KG1 (cell line): ENCODE measurements at regions not wholly inside any gene's neighbourhood (a gene's known extent, or its start where the extent isn't known, plus 50 kb on each side); places are given as distances from the start of the nearest gene placed in this dataset.
"Not testable (repeated sequence)": the region's sequence is repeated elsewhere in the genome, so short reads cannot be mapped to it uniquely, and the experiment has no call there.

ENCODE experiments used
- DNase-seq: peaks from one replicate; lab custom pipeline; 2025; lab: John Stamatoyannopoulos, UW

GRCh38 chr1:199044191-199044590, 405.4 kb downstream of the PTPRC start:
- no peak for DNase-seq

- no peak for DNase-seq
Measured at GRCh38 chr1:199046618-199047017, 407.8 kb downstream of the PTPRC start.

- no peak for DNase-seq
Measured at GRCh38 chr1:199054694-199055093, 415.9 kb downstream of the PTPRC start.

GRCh38 chr1:199057322-199057721, 418.5 kb downstream of the PTPRC start:
- DNase-seq = no peak

DNA sequence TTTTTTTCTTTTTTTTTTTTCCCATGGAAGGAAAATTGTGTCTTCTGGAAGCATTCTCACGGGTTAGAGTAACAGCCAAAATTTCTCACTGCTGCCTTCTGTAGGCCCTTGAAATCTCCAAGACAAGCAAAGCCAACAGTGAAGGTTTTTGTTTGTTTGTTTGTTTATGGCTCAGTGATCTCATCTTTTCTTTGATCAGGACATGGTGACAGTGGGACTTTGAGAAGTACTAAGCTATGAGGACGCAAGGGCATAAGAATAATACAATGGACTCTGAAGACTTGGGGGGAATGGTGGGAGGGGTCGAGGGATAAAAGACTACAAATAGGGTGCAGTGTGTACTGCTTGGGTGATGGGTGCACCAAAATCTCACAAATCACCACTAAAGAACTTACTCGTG, 419.4 kb downstream of the PTPRC start:
- DNase-seq = no peak

DNA sequence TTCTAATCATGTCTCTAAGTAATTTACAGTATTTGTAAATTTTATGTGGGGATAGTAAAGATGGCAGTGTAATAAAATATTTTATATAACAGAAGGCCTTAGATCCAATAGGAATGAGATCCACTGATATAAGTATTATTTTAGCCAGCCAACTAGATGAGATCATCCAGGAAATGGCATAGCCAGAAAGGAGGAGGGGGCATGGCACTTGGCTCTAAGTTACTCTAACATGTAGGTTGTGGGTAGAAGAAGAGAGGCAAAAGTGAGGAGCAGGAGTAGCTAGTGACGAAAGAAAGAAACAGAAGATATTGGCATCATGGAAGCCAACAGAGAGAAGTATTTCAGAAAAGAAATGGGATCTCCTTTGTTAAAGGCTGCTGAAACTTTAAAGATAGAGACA, 426.1 kb downstream of the PTPRC start:
- no peak for DNase-seq

GRCh38 chr1:199067483-199067882, 428.6 kb downstream of the PTPRC start:
- no peak for DNase-seq

GRCh38 chr1:199071080-199071479, 432.2 kb downstream of the PTPRC start:
- no peak for DNase-seq

DNA sequence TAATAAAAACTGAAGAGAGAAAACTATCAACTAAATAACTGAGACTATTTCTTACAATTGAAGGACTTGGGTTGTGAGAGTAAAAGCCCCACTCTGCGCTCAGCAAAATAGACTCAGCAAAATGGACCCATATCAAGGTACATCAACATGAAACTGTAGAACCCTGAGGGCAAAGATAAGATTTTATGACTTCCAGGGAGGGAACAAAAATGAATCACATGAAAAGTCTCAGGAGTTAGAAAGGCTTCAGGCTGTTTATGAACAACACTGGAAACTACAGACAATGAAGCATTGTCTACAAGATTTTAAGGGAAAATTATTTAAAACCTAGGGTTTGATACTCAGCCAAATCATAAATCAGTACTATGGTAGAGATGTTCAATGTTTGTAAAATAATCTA, 434.3 kb downstream of the PTPRC start:
- DNase-seq = no peak

- DNase-seq = no peak
Measured at GRCh38 chr1:199075792-199076191, 437.0 kb downstream of the PTPRC start.

GRCh38 chr1:199079994-199080393, 441.2 kb downstream of the PTPRC start:
- DNase-seq = no peak

GRCh38 chr1:199081739-199082138, 442.9 kb downstream of the PTPRC start:
- no peak for DNase-seq

GRCh38 chr1:199082778-199083389, 444.0 kb downstream of the PTPRC start:
- DNase-seq = no peak

- DNase-seq = no peak
Measured at GRCh38 chr1:199083680-199084079, 444.8 kb downstream of the PTPRC start.

DNA sequence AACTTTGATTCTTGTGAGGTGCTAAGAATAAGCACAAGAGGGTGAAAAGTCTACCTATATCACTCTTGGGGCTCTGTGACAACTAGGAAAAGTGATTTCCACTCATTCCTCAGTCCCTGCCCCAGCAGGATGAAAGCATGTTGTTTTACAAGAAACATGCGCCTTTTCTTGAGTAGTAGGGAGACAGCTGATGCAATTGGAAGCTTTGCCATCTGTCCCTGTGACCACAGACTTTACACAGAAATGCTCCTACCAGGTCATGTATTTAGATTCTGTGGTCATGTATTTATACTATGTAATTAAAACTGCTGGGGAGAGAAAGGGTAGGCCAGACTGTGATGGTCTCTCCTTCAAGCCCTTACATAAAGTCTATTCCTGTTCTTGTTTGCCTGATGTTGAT, 445.5 kb downstream of the PTPRC start:
- no peak for DNase-seq

GRCh38 chr1:199085903-199086302, 447.1 kb downstream of the PTPRC start:
- no peak for DNase-seq

DNA sequence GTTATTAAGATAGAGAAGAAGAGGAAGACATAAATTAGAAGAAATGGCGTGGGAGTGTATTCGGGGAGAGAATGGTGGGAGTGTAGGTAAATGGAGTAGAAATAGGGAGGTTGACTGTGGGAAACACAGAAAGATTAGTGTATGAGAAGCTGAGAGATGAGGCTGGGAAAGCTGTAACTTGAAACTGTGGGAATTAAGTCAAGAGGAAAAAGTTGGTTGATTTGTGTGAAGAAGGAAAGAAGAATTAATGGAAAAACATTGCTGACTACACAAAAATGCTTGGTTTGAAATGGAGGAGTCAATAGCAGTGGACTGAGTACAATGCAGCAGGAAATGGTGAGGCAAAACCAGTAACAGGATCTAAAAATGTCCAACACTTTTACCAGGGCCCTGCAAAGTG, 448.3 kb downstream of the PTPRC start:
- no peak for DNase-seq

GRCh38 chr1:199089393-199090122, 450.7 kb downstream of the PTPRC start:
- no peak for DNase-seq

DNA sequence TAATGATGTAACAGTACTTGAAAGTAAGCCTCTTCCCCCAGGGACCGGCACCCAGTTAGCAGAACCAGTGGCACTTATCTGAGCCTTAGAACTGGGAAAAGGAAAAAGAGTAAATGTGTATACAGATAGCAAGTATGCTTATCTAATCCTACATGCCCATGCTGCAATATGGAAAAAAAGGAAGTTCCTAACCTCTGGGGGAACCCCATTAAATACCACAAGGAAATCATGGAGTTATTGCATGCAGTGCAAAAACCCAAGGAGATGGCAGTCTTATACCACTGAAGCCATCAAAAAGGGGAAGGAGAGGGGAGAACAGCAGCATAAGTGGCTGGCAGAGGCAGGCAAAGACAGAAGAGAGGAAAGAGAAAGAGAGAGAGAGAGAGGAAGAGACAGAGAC, 456.8 kb downstream of the PTPRC start:
- DNase-seq = not testable (repeated sequence)

GRCh38 chr1:199096591-199096990, 457.8 kb downstream of the PTPRC start:
- DNase-seq = no peak

GRCh38 chr1:199098468-199098867, 459.6 kb downstream of the PTPRC start:
- no peak for DNase-seq

- DNase-seq = no peak
Measured at GRCh38 chr1:199101139-199101538, 462.3 kb downstream of the PTPRC start.

DNA sequence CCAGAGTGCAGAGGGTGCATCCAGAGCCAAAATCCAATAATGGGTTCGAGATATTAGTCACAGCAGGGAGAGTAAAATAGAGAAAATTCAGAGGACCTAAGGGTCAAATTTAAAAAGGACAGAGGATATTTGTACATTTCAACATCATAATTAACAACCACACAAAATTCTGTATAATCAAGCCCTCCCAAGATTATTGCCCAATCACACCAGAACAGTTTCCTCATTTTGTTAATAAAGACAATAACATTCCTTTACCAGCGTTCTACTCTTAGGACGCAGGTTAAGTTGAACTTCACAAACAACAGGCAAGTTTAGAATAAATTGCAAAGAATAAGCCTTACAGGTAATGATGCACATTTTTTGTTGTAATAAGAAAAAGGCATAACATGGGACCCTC, 462.8 kb downstream of the PTPRC start:
- no peak for DNase-seq

DNA sequence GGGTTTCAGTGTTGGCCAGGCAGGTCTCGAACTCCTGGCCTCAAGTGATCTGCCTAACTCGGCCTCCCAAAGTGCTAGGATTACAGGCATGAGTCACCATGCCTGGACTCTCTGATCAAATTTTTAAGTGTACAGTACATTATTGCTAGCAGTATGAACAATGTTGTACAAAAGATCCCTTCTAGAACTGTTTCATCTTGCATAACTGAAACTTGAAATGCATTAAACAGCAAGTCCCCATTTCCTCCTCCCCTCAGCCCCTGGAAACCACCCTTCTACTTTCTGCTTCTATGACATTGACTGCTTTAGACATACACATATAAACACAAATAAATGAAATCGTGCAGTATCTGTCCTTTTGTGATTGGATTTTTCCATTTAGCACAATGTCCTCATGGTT, 463.4 kb downstream of the PTPRC start:
- DNase-seq = no peak
